ENCODE measurements at regions not wholly inside any gene's neighbourhood (a gene's known extent, or its start where the extent isn't known, plus 50 kb on each side); places are given as distances from the start of the nearest gene placed in this dataset.

- in situ Hi-C loops (cut with HindIII; ENCODE audit: low pct_unique_long_range_greater_than_20kb, low sequenced_read_pairs) = no loop called here
- DNase-seq (ENCODE audit: low read depth) = no peak
These were observed 565.5 kb upstream of the IGFBP3 start for GRCh38 chr7:46486256-46487206.

- DNase-seq (ENCODE audit: low read depth) = peak; percentile 78
- in situ Hi-C loops (cut with HindIII; ENCODE audit: low pct_unique_long_range_greater_than_20kb, low sequenced_read_pairs) = no loop called here
These were observed 564.5 kb upstream of the IGFBP3 start for GRCh38 chr7:46485481-46486065.

GRCh38 chr7:46484906-46485305 is 563.8 kb upstream of the IGFBP3 start:
- no peak for DNase-seq (ENCODE audit: low read depth)
- in situ Hi-C loops (cut with HindIII; ENCODE audit: low pct_unique_long_range_greater_than_20kb, low sequenced_read_pairs) = no loop called here

GRCh38 chr7:46480619-46481018 is 559.5 kb upstream of the IGFBP3 start:
- DNase-seq (ENCODE audit: low read depth) = no peak
- in situ Hi-C loops (cut with HindIII; ENCODE audit: low pct_unique_long_range_greater_than_20kb, low sequenced_read_pairs) = no loop called here

GRCh38 chr7:46479680-46480079 is 558.6 kb upstream of the IGFBP3 start:
- DNase-seq (ENCODE audit: low read depth) = no peak
- in situ Hi-C loops (cut with HindIII; ENCODE audit: low pct_unique_long_range_greater_than_20kb, low sequenced_read_pairs) = no loop called here

GRCh38 chr7:46478046-46478445 is 557.0 kb upstream of the IGFBP3 start:
- DNase-seq (ENCODE audit: low read depth) = peak; percentile 31
- in situ Hi-C loops (cut with HindIII; ENCODE audit: low pct_unique_long_range_greater_than_20kb, low sequenced_read_pairs) = no loop called here

GRCh38 chr7:46468753-46469356 is 547.8 kb upstream of the IGFBP3 start:
- in situ Hi-C loops (cut with HindIII; ENCODE audit: low pct_unique_long_range_greater_than_20kb, low sequenced_read_pairs) = no loop called here
- DNase-seq (ENCODE audit: low read depth) = peak; percentile 51

- DNase-seq (ENCODE audit: low read depth) = no peak
- in situ Hi-C loops (cut with HindIII; ENCODE audit: low pct_unique_long_range_greater_than_20kb, low sequenced_read_pairs) = no loop called here
These were observed 542.1 kb upstream of the IGFBP3 start for GRCh38 chr7:46463170-46463569.

- no peak for DNase-seq (ENCODE audit: low read depth)
- in situ Hi-C loops (cut with HindIII; ENCODE audit: low pct_unique_long_range_greater_than_20kb, low sequenced_read_pairs) = no loop called here
These were observed 540.3 kb upstream of the IGFBP3 start for GRCh38 chr7:46461334-46461777.

GRCh38 chr7:46459942-46460341 is 538.9 kb upstream of the IGFBP3 start:
- no peak for DNase-seq (ENCODE audit: low read depth)
- in situ Hi-C loops (cut with HindIII; ENCODE audit: low pct_unique_long_range_greater_than_20kb, low sequenced_read_pairs) = no loop called here

GRCh38 chr7:46454816-46455215 is 533.7 kb upstream of the IGFBP3 start:
- no peak for DNase-seq (ENCODE audit: low read depth)
- in situ Hi-C loops (cut with HindIII; ENCODE audit: low pct_unique_long_range_greater_than_20kb, low sequenced_read_pairs) = no loop called here

GRCh38 chr7:46452561-46453135 is 531.6 kb upstream of the IGFBP3 start:
- in situ Hi-C loops (cut with HindIII; ENCODE audit: low pct_unique_long_range_greater_than_20kb, low sequenced_read_pairs) = no loop called here
- DNase-seq (ENCODE audit: low read depth) = no peak

- DNase-seq (ENCODE audit: low read depth) = no peak
- in situ Hi-C loops (cut with HindIII; ENCODE audit: low pct_unique_long_range_greater_than_20kb, low sequenced_read_pairs) = no loop called here
These were observed 530.8 kb upstream of the IGFBP3 start for GRCh38 chr7:46451846-46452245.

GRCh38 chr7:46450886-46451285 is 529.8 kb upstream of the IGFBP3 start:
- DNase-seq (ENCODE audit: low read depth) = no peak
- in situ Hi-C loops (cut with HindIII; ENCODE audit: low pct_unique_long_range_greater_than_20kb, low sequenced_read_pairs) = no loop called here

- no peak for DNase-seq (ENCODE audit: low read depth)
- in situ Hi-C loops (cut with HindIII; ENCODE audit: low pct_unique_long_range_greater_than_20kb, low sequenced_read_pairs) = no loop called here
These were observed 529.4 kb upstream of the IGFBP3 start for GRCh38 chr7:46450425-46450824.

- DNase-seq (ENCODE audit: low read depth) = no peak
- in situ Hi-C loops (cut with HindIII; ENCODE audit: low pct_unique_long_range_greater_than_20kb, low sequenced_read_pairs) = no loop called here
These were observed 528.7 kb upstream of the IGFBP3 start for GRCh38 chr7:46449743-46450142.

- in situ Hi-C loops (cut with HindIII; ENCODE audit: low pct_unique_long_range_greater_than_20kb, low sequenced_read_pairs) = no loop called here
- DNase-seq (ENCODE audit: low read depth) = no peak
These were observed 527.4 kb upstream of the IGFBP3 start for GRCh38 chr7:46448478-46448877.

- DNase-seq (ENCODE audit: low read depth) = no peak
- in situ Hi-C loops (cut with HindIII; ENCODE audit: low pct_unique_long_range_greater_than_20kb, low sequenced_read_pairs) = no loop called here
These were observed 525.1 kb upstream of the IGFBP3 start for GRCh38 chr7:46446151-46446550.

GRCh38 chr7:46444256-46444655 is 523.2 kb upstream of the IGFBP3 start:
- in situ Hi-C loops (cut with HindIII; ENCODE audit: low pct_unique_long_range_greater_than_20kb, low sequenced_read_pairs) = no loop called here
- DNase-seq (ENCODE audit: low read depth) = peak; percentile 19

All from Caki2 (cell line).